HL-60 (cell line): ENCODE measurements at regions not wholly inside any gene's neighbourhood (a gene's known extent, or its start where the extent isn't known, plus 50 kb on each side); places are given as distances from the start of the nearest gene placed in this dataset.

Experiments used
- CTCF ChIP-seq: IDR thresholded peaks from one replicate; pipeline ENCODE4 v1.5.1; 2011; ENCODE audit warnings: low read length, control low read depth, inconsistent platforms; ENCODE audit not compliant: insufficient read depth
- GABPA ChIP-seq: IDR thresholded peaks from 2 replicates; pipeline ENCODE4 v1.6.1; 2012; ENCODE audit warnings: low read depth
- POLR2AphosphoS5 ChIP-seq: IDR thresholded peaks from 2 replicates; pipeline ENCODE4 v1.6.1; 2012; ENCODE audit warnings: low read depth
- REST ChIP-seq: IDR thresholded peaks from 2 replicates; pipeline ENCODE4 v1.6.1; 2012; ENCODE audit warnings: low read depth; ENCODE audit not compliant: insufficient replicate concordance

GRCh38 chr17:33745047-33745760, 452.1 kb upstream of the ASIC2 start:
- TF ChIP-seq CTCF (no peak), REST (no peak), POLR2AphosphoS5 (no peak), GABPA (no peak)
